ENCODE measurements at regions not wholly inside any gene's neighbourhood (a gene's known extent, or its start where the extent isn't known, plus 50 kb on each side); places are given as distances from the start of the nearest gene placed in this dataset.
"Not testable (repeated sequence)": the region's sequence is repeated elsewhere in the genome, so short reads cannot be mapped to it uniquely, and the experiment has no call there.

- no peak for FAIRE-seq
These were observed 258.3 kb downstream of the FOXL1 start for GRCh38 chr16:86836503-86837129.

GRCh38 chr16:86843812-86844211 is 265.5 kb downstream of the FOXL1 start:
- FAIRE-seq = no peak

- FAIRE-seq = no peak
These were observed 266.3 kb downstream of the FOXL1 start for GRCh38 chr16:86844695-86845094.

GRCh38 chr16:86846136-86846535 is 267.8 kb downstream of the FOXL1 start:
- FAIRE-seq = no peak

GRCh38 chr16:86848821-86849220 is 270.5 kb downstream of the FOXL1 start:
- no peak for FAIRE-seq

- FAIRE-seq = no peak
These were observed 272.3 kb downstream of the FOXL1 start for GRCh38 chr16:86850670-86851069.

GRCh38 chr16:86852135-86852534 is 273.8 kb downstream of the FOXL1 start:
- no peak for FAIRE-seq

- peak; percentile 95 for FAIRE-seq
These were observed 275.8 kb downstream of the FOXL1 start for GRCh38 chr16:86854058-86854621.

- FAIRE-seq = no peak
These were observed 276.4 kb downstream of the FOXL1 start for GRCh38 chr16:86854626-86855294.

- no peak for FAIRE-seq
These were observed 278.7 kb downstream of the FOXL1 start for GRCh38 chr16:86856946-86857586.

- FAIRE-seq = no peak
These were observed 279.5 kb downstream of the FOXL1 start for GRCh38 chr16:86857807-86858206.

- FAIRE-seq = no peak
These were observed 280.2 kb downstream of the FOXL1 start for GRCh38 chr16:86858501-86858900.

GRCh38 chr16:86861270-86861858 is 283.0 kb downstream of the FOXL1 start:
- FAIRE-seq = not testable (repeated sequence)

GRCh38 chr16:86862595-86863280 is 284.4 kb downstream of the FOXL1 start:
- FAIRE-seq = no peak

- no peak for FAIRE-seq
These were observed 285.3 kb downstream of the FOXL1 start for GRCh38 chr16:86863609-86864008.

- no peak for FAIRE-seq
These were observed 286.2 kb downstream of the FOXL1 start for GRCh38 chr16:86864586-86864985.

GRCh38 chr16:86865851-86866662 is 287.7 kb downstream of the FOXL1 start:
- no peak for FAIRE-seq

- no peak for FAIRE-seq
These were observed 288.8 kb downstream of the FOXL1 start for GRCh38 chr16:86866986-86867722.

GRCh38 chr16:86868070-86868469 is 289.7 kb downstream of the FOXL1 start:
- no peak for FAIRE-seq

- FAIRE-seq = no peak
These were observed 290.4 kb downstream of the FOXL1 start for GRCh38 chr16:86868786-86869185.
